ENCODE measurements at regions not wholly inside any gene's neighbourhood (a gene's known extent, or its start where the extent isn't known, plus 50 kb on each side); places are given as distances from the start of the nearest gene placed in this dataset.

- DNase-seq (no peak), ATAC-seq (no peak)
- H3K4me1 ChIP-seq = no peaks in the 10 kb centered on the region
- TF ChIP-seq, protein P1, sequence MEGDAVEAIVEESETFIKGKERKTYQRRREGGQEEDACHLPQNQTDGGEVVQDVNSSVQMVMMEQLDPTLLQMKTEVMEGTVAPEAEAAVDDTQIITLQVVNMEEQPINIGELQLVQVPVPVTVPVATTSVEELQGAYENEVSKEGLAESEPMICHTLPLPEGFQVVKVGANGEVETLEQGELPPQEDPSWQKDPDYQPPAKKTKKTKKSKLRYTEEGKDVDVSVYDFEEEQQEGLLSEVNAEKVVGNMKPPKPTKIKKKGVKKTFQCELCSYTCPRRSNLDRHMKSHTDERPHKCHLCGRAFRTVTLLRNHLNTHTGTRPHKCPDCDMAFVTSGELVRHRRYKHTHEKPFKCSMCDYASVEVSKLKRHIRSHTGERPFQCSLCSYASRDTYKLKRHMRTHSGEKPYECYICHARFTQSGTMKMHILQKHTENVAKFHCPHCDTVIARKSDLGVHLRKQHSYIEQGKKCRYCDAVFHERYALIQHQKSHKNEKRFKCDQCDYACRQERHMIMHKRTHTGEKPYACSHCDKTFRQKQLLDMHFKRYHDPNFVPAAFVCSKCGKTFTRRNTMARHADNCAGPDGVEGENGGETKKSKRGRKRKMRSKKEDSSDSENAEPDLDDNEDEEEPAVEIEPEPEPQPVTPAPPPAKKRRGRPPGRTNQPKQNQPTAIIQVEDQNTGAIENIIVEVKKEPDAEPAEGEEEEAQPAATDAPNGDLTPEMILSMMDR (IDR thresholded peaks at IDR 0.05) = no peak
- intact Hi-C loops (cut with DNase I) = no loop called here
- WGBS, 2 donors = 64 to 69% methylated on average over 5 of the region's 5 CpGs
- H3K27ac ChIP-seq = no peak overlapping the region
- no peak overlapping the region for H3K4me3 ChIP-seq
- no peaks in the 10 kb centered on the region for H3K27me3 ChIP-seq
- no peaks in the 10 kb centered on the region for H3K9me3 ChIP-seq
- H3K36me3 ChIP-seq = no peaks in the 10 kb centered on the region
Observed at GRCh38 chr9:71243951-71244350, 122.5 kb upstream of the TRPM3 start.

DNA sequence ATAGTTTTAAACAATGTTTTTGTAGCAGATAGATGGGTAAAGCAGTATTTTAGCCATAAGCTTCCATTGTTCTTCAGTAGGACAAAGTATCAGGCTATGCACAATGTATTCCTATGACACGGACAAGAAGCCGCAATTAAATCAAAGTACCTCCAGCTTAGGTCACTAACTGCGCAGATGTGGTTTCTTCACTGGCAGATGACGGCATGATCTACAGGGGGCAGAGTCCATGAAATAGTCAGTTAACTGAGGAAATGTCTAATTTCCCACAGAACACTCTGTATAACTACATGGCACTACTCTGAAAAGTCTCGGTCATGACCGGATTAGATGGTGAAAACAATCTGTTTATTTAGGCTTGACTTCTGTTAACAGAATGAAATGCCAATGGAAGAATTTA is 120.7 kb upstream of the TRPM3 start:
- no peak for DNase-seq
- TF ChIP-seq, protein P1 (IDR thresholded peaks at IDR 0.05) = no peak
- Histone ChIP-seq H3K36me3 (no peaks in the 10 kb centered on the region), H3K27me3 (no peaks in the 10 kb centered on the region), H3K9me3 (no peaks in the 10 kb centered on the region), H3K27ac (no peak overlapping the region), H3K4me3 (no peak overlapping the region), H3K4me1 (no peaks in the 10 kb centered on the region)
- 93 to 97% methylated on average over 6 of the region's 6 CpGs for WGBS, 2 donors
- intact Hi-C loops (cut with DNase I) = no loop called here
- no peak for ATAC-seq

GRCh38 chr9:71237051-71237450 is 115.6 kb upstream of the TRPM3 start:
- TF ChIP-seq, protein P1 (IDR thresholded peaks at IDR 0.05) = no peak
- no peaks in the 10 kb centered on the region for H3K27me3 ChIP-seq
- no peaks in the 10 kb centered on the region for H3K9me3 ChIP-seq
- no peak for DNase-seq
- no peak overlapping the region for H3K4me3 ChIP-seq
- no peak overlapping the region for H3K27ac ChIP-seq
- no peak for ATAC-seq
- intact Hi-C loops (cut with DNase I) = no loop called here
- H3K4me1 ChIP-seq = no peaks in the 10 kb centered on the region
- H3K36me3 ChIP-seq = no peaks in the 10 kb centered on the region

- Histone ChIP-seq H3K27me3 (no peaks in the 10 kb centered on the region), H3K36me3 (no peaks in the 10 kb centered on the region), H3K4me1 (no peaks in the 10 kb centered on the region), H3K27ac (no peak overlapping the region), H3K9me3 (no peaks in the 10 kb centered on the region), H3K4me3 (no peak overlapping the region)
- TF ChIP-seq, protein P1 (IDR thresholded peaks at IDR 0.05) = no peak
- intact Hi-C loops (cut with DNase I) = no loop called here
- DNase-seq = no peak
- 66 to 87% methylated on average over 1 of the region's 1 CpG for WGBS, 2 donors
- ATAC-seq = no peak
Observed at GRCh38 chr9:71233646-71234045, 112.2 kb upstream of the TRPM3 start.
